ENCODE measurements at regions not wholly inside any gene's neighbourhood (a gene's known extent, or its start where the extent isn't known, plus 50 kb on each side); places are given as distances from the start of the nearest gene placed in this dataset.

DNA sequence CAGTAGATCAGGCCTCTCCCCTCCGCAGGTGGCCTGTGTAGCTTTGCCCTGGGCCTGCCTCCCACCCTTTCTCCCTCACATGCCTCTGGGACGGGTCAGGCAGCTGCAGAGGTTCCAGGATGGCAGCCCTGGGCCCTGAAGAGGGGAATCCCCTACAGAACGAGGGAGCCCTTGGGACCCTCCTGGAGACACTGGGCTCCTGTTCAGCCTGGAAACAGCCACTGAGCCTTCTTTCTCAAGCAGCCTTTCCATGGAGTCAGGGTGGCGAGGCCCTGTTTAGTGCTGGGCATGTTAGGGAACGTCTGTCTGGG lies 720.9 kb downstream of the BRD1 start:
- H3K4me3 ChIP-seq (ENCODE audit: low read depth, low read length), result no peak overlapping the region
- no peak for DNase-seq (ENCODE audit: low read depth)
- TF ChIP-seq, protein P1, sequence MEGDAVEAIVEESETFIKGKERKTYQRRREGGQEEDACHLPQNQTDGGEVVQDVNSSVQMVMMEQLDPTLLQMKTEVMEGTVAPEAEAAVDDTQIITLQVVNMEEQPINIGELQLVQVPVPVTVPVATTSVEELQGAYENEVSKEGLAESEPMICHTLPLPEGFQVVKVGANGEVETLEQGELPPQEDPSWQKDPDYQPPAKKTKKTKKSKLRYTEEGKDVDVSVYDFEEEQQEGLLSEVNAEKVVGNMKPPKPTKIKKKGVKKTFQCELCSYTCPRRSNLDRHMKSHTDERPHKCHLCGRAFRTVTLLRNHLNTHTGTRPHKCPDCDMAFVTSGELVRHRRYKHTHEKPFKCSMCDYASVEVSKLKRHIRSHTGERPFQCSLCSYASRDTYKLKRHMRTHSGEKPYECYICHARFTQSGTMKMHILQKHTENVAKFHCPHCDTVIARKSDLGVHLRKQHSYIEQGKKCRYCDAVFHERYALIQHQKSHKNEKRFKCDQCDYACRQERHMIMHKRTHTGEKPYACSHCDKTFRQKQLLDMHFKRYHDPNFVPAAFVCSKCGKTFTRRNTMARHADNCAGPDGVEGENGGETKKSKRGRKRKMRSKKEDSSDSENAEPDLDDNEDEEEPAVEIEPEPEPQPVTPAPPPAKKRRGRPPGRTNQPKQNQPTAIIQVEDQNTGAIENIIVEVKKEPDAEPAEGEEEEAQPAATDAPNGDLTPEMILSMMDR (conservative IDR thresholded peaks at IDR 0.05; ENCODE audit: low read depth, low read length), result no peak

DNA sequence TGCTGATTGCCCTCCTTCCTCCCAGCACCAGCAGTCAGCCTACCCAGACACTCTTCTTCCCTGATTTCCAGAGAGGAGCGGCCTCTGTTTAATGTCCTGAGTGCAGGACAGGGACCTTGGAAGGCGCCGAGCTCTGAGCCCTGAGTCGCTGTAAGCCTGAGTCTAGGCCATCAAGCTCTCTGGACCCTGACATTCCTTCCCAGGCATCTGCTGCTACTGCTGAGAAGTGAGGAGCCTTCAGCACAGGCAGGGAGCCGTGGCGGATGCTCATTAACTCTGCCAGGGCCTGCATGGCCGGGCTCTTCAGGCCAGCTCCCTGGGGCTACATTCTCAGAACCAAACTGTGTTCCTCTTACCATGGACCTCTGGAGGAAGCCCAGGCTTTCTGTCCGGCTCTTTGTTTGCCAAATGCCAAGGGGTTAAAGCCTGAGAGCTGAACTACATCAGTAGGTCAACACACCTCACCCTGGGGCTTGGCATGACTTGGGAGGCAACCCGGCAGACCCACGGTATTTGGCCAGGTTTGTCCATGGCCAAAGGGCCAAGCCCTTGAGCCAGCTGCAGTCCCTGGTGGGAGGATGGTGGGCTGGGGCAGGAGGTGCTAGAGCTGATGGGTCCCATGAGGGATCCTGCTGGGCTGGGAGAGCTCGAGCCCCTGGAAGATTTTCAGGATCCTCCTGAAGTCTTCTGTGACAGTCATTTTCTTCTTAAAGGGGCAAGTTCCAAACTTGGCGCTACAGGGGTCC lies 721.4 kb downstream of the BRD1 start:
- no peak for DNase-seq (ENCODE audit: low read depth)
- TF ChIP-seq, protein P1 (conservative IDR thresholded peaks at IDR 0.05; ENCODE audit: low read depth, low read length), result no peak
- H3K4me3 ChIP-seq (ENCODE audit: low read depth, low read length), result no peak overlapping the region

DNA sequence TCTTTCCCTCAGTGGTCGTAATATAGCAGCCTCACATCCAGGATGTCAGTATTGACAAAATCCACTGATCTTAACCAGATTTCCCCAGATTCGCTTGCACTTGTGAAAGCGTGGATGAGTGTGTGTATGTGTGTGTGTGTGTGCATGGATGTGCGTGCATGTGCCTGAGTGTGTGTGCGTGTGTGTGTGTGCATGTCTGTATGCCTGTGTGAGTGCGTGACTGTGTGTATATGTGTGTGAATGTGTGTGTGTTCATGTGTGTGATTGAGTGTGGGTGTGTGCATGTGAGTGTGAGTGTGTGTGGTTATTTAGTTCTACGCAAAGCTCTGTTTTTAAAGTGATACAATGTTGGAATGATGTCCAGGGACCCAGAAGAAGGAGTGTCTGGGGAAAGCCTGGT lies 723.2 kb downstream of the BRD1 start:
- H3K4me3 ChIP-seq (ENCODE audit: low read depth, low read length), result no peak overlapping the region
- no peak for DNase-seq (ENCODE audit: low read depth)
- TF ChIP-seq, protein P1 (conservative IDR thresholded peaks at IDR 0.05; ENCODE audit: low read depth, low read length), result no peak

DNA sequence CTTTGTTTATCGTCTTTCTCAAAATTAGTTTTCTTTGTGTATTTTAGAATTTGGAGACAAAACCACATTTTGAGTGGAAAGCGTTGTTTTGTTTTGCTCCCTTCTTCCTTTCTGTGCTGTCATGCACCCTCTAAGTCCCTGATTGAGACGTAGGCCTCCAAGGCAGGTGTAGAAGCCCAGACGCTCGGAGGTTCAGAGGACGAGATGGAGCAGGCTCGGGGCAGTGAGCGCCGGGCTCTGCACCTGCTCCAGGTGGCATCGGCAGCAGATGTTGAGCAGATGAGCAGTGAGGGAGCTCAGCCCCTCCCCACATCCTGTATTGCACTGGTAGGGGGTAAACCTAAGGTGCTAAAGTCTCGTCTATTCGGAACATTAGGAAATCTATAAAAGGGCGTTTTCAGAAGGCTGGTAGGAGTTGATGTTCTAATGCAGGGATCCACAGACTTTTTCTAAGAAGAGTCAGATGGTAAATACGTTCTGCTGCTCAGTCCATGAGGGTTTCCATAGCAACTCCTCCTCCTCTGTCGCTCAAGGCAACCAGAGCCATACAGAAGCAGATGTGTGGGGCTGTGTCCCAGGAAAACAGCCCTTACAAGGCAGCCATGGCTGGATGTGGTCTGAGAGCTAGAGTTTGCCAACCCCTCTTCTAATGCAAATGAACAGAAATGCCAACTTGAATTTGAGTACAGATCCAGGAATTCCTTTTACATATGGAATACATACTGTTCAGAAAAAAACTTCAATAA lies 724.2 kb downstream of the BRD1 start:
- TF ChIP-seq, protein P1 (conservative IDR thresholded peaks at IDR 0.05; ENCODE audit: low read depth, low read length), result no peak
- DNase-seq (ENCODE audit: low read depth), result no peak
- H3K4me3 ChIP-seq (ENCODE audit: low read depth, low read length), result no peak overlapping the region

DNA sequence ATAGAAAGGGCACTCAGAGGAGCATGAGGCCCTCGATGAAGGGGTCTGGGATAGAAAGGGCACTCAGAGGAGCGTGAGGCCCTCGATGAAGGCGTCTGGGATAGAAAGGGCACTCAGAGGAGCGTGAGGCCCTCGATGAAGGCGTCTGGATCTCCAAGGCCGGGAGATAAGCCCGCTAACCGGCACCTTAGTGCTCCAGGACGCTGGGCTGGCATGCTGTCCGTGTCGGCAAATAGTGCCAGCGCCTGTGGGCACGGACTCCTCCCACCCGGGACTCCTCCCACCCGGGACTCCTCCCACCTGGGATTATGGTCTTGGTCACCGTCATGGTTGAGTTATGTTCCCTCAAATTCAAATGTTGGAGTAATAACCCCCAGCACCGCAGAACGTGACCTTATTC lies 725.3 kb downstream of the BRD1 start:
- no peak for DNase-seq (ENCODE audit: low read depth)
- no peak overlapping the region for H3K4me3 ChIP-seq (ENCODE audit: low read depth, low read length)
- TF ChIP-seq, protein P1 (conservative IDR thresholded peaks at IDR 0.05; ENCODE audit: low read depth, low read length), result no peak

DNA sequence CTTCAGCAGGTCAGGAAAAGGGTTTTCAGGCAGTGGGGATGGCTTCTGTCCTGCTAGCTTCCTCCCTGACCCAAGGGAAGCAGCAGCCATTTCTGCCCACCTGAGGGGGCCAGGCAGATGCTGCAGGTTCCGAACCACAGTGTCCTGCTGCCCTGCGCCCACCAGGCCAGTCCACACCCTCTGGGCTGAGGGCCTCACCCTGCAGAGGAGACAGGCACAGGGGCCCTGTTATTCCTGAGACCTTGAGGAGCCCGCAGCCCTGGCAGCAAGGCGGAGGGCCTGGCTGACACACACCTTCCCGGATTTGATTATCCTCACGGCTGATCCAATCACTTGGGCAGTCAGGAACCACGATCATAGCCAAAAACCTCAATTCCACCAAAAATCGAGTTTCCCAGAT lies 725.8 kb downstream of the BRD1 start:
- DNase-seq (ENCODE audit: low read depth), result no peak
- H3K4me3 ChIP-seq (ENCODE audit: low read depth, low read length), result no peak overlapping the region
- TF ChIP-seq, protein P1 (conservative IDR thresholded peaks at IDR 0.05; ENCODE audit: low read depth, low read length), result no peak

DNA sequence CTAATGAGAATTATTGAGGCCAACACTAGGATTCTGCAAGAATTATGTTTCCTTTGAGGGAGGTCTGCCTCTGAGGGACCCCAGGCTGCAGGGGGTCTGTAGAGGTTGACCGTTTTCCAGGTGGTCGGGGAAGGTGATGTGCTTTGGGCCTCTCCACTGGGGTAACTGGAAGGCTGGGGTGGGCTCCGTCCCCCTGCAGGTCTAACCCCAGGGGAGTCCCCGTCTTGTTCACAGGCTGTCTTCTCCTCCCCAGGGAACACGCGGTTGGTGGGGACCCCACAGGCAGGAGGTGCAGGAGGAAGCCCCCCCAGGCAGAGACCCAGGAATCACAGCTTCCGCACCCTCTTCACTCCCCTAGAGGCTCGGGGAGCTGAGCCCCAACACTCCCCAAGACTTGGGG lies 726.4 kb downstream of the BRD1 start:
- TF ChIP-seq, protein P1 (conservative IDR thresholded peaks at IDR 0.05; ENCODE audit: low read depth, low read length), result no peak
- H3K4me3 ChIP-seq (ENCODE audit: low read depth, low read length), result no peak overlapping the region
- no peak for DNase-seq (ENCODE audit: low read depth)
